HG03095 (cell line): ENCODE measurements at regions not wholly inside any gene's neighbourhood (a gene's known extent, or its start where the extent isn't known, plus 50 kb on each side); places are given as distances from the start of the nearest gene placed in this dataset.

Source experiments
- ATAC-seq: cut with Tn5 transposase; IDR thresholded peaks from one replicate; pipeline ENCODE4 v1.9.1; 2021; ENCODE audit warnings: moderate library complexity; ENCODE audit not compliant: unreplicated experiment

DNA sequence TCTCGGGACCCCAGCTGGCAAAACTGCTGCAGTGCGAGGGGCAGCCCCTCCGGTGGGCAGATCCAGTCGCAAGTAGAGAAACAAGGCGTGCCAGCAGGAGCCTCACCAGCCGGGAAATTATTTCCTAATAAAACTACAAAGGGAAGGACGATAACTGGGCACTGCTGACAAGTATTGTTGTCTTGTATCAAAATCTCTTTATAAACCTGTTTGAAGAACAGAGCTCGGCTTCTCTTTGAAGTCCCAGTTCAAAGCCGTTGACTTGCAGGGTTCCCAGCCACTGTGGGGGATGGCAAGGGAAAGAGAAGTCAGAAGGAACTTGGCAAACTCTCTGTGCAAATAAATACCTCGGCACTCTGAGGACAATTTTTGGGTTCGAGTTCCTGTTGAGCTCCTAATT lies 504.5 kb downstream of the CD83 start:
- ATAC-seq: no peak

DNA sequence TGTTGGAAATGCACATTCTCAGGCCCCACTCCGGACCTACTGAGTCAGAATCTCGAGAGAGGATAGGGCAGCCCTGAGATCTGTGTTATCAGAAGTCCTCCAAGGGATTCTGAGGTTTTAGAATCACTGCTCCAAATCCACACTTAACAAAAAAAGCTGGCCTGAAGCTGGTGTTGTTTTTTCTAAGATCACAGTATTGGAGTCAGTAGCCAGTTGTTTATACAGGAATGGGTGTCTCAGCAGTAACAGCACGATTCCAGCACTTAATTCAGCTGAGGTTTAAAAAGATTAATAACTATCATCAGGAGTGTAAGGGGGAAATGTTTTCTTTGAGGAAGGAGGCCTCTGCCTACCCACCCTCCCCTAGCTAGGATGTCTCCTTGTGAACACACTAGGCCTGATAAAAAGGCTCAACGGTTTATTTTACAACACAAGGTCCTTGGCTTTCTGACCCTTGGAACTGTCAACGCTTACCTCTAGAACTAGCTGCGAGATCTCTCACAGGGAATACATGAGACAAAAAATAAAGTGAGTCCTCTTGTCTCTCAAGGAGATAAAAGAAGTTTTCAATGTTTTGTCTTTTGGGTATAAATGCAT lies 505.4 kb downstream of the CD83 start:
- no peak for ATAC-seq

DNA sequence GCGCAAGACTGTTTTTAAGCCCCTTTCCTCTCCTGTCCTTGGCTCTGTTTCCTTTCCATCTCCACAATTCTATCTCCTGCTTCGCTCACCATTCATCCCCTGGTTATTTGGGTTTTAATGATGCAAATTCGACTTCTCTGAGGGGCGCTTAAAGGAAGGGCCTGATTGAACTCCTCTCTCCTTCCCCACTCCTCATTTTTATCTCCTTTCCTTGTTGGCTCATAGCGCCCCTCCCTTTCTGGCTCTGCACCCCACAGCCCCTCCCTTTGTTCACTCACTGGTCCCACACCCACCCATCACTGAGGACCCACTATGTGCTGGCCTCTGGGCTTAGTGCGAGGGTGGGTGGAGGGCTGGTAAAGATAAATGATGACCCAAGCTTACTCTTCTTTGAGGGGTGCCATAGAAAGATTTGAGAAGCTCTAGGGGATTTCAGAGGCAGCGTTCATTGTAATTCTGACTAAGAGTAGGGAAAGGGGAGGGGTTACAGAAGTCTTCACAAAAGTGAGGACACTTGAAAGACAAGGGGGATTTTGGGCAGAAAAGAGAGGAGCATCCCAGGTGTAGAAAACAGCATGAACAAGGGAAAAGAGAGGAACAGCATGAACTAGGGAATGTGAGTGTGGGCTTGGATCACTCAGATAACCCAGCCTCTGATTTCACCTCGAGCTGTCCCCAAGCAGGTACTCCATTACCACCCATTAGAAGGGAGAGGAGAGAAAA lies 507.8 kb downstream of the CD83 start:
- ATAC-seq: no peak

DNA sequence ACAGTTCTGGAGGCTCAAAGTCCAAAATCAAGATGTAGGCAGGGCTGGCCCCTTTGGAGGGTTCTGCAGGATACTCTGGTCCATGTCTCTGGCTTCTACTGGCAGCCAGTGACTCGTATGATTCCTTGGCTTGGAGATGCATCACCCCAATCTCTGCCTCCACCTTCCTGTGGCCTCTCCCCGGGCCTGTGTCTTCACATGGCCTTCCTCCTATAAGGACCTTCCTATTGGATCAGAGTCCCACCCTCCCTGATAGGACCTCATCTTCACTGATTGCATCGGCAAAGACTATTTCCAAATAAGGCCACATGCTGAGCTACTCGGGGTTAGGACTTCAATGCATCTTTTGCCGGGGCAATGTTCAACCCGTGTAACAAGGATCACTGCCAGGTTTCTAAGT lies 509.0 kb downstream of the CD83 start:
- no peak for ATAC-seq

DNA sequence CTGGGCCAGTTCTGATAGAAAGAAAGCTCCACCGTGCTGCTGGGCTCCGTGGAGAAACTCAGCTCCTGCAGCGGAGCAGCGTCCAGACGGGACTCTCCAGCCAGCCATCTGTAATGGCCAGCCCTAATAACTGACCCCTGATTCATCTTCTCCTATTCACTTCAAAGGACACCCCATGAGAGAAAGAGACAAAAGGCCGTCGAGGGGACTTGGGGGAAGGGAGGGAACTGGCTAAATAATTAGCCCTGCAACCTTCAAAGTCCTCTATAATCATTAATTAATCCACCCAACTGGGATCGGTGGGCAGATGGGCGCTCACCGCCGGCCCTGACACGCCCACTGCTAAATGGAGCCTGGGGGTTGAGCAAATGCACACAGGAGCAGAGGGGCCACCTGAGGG lies 512.4 kb downstream of the CD83 start:
- no peak for ATAC-seq

DNA sequence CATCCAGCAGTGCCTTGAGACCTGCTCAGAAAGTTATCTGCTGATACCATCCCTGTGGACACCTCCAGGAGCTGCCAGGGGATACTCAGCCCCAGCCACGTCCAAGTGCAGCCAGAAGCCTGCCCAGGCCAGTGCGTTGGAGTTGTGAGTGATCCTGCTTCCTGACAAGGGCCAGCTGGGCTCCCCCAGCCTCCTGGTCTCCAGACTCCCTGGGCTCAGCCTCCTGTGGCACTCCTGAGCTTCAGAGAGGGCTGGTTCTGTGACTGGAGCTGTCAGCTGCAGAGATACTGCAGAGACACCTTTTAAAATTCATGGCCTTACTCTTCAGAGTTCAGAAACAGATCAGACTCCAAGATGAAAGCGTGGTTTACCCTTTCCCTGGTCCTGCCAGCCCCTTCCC lies 515.9 kb downstream of the CD83 start:
- ATAC-seq: no peak

DNA sequence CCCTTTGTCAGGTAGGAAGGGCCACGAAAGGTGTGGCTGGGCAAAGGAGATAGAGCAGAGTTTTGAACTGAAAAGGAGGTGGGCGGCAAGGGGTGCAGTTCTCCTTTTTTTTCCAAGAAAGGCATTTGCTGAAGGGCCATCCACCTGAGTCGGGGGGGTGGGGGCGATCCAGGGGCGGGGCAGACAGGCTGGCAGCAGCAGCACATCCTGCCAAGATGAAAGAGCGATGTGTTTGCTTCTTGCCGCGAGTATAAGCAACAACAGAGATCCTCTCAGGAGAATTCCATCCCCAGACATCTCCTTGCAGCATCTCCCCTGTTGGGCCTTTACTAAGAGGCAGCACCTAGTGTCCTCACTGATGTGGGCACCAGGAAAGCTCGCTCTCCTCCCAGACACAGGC lies 516.5 kb downstream of the CD83 start:
- no peak for ATAC-seq

DNA sequence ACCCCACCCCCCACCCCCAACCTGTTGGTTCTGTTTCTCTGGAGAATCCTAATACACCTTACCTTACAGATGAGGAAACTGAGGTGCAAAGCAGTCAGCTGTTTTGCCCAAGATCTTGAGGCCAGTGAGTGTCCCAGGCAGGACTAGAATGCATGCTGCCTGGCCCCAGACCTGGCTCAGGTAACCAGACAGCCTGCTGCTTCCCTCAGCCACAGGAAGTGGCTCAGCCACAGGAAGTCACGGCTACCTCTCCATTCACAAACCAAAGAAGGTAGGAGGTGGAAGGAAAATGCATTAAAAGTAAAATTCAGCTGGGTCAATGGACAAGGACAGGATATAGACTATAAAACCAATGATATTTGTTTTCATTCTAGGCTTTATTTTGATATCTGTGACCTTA lies 517.6 kb downstream of the CD83 start:
- ATAC-seq: no peak

DNA sequence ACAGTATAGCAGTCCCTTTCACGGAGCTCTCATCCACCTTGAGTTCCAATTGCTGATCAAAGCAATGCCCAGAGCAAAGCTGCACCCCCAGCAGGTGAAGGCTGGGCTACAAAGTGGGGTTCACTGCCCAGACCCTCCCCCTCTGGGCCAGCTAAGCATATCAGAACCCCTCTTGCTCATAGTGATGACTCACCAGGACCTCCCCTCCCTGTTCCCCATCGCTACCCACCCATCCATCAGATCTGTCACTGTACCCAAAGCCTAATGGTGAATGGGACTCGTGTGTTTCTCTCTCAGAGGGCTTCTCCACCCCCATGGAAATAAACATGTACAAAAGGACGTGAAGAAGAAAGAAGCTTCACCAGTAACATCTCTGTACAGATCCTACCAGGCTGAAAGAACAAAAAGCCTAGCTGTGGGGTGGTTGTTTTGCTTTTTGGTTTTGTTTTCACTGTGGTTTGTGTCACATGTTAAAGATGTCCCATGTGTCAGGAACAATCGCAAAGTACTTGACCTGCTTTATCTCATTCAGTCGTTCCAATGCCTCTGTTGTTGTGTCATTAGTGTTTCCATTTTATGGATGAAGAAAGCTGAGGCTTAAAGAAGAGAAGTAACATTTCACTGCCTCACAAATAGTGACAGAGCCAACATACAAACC lies 518.5 kb downstream of the CD83 start:
- ATAC-seq: no peak

DNA sequence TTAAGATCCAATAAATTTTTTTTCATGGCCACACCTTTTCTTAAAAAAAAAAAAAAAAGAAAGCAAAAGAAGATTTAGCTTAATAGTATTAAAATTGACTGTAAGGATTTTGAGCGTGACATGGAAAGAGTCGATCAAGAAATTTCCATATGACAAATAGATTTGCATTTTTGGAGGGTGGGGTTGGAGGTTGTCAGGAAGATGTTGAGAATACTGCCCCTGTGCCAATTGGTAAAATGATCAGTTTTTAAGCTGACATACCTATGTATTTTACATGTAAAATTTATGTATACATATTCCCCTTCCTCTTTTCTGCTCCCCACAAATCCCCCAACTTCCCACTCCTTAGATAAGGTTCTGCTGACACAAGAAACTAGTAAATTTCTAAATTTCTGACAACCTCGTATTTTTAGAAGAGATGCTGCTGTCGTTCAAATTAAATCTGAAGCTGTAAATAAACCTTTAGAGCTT lies 520.9 kb downstream of the CD83 start:
- ATAC-seq: no peak

DNA sequence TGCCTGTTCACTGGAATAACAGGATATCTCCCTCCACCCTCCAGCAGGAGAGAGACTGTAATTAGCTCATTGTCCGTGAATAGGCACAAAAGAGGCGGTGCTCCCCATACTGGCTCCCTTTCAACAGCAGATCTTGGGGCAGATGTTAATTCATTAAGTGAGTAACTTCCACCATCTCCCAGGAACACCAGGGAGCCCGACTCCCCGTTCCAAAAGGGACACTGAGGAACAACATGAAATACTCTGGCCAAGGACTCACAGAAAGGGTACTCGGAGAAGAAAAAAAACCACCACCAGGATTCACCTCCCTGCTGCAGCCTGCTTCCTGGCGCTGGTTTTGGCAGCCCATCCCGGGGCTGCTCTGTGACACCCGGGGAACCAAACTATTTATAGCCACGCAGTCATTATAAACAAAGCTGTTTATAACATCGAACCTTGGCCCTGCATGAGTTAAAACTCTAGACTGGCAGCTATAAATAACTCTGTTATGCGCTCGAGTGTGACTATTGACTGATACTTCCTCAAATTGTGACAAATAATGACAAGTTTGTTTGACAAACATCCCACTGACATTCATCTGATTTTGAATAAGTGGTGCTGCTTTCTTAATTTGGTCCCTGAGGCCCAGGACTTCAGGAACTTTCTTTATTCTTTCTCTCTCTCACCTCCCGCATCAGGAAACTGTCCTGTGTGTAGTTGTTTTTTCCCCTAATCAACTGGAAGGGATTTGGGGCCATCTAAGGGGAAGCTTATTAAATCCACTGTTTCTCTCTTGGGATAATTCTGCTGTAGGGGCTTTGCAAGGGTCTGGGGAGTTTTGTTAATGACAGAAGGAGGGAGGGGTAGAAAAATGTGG lies 521.6 kb downstream of the CD83 start:
- ATAC-seq: no peak

DNA sequence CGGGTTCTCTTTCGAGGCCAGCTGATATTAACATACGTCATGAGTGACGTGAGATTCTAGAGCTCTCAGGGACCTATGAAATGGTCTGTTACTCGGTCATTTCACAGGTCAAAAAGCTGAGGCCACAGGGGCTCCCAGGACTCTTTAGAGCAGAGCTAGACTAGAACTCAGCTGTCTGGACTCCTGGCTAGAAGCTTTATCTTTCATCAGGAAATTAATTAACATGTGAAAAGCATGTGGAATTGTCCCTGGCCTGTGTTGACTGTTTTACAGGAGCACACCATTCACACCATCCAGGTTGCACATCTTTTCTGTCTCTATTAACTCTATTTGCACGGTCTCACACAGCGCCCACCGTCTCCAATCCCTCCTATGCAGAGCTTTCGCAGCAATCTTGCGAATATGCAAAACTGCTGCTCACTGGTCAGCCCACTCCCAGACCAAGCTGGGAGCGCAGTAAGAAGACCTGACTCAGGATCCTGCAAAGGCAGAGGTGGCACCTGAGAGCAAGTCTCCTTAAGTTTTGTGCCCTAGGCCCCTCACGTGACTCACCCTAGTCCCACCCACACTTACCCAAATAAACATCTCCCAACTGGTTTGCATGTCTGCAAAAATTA lies 522.5 kb downstream of the CD83 start:
- no peak for ATAC-seq

DNA sequence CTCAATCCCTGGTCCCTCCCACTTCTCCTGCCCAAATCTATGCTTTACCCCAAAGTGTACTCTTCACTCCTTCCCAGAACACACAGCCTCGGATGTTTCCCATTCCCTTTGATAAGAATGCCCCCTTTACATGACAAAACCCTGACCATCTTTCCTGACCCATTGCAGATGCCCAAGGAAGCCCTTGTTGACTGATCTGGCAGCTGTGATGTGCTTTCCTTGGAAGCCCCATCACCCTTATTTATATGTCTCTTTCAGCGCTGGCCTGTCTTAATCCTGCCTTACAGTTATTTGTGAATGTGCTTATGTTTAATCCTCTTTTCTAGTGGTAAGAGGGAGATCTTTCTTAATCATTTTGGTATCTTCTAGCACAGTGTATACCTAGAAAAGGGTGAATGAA lies 523.1 kb downstream of the CD83 start:
- no peak for ATAC-seq

DNA sequence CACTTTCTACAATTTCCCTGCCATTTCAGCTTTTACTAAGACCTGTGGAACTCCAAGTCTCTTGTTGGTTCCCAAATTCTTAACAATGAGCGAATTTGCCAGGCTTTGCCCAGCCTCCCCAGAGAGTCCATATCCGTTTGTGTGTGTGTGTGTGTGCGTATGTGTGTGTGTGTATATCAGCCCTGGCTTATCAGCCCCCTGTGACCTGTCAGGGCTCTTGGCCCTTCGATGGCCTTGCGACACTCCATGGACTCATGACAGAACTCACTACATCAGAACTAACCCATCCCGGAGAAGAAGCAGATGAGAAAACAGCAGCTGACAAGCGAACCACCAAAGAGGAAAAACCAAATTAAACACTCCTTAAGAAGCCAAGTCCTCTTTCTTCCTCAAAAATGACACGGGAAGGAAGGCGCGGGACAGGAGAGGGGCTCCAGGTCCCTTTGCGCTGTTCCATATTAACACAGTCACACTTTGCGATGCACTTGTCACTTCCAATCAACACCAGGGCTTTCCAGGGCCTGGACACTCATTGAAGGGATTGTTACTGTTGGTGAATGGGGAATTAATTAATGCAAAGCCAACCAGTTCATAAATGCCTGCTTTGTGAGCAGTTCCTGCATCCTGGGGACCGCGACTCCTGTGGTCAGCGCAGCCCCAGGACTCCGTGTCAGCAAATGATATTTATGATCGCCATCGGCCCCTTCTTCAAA lies 524.0 kb downstream of the CD83 start:
- no peak for ATAC-seq

DNA sequence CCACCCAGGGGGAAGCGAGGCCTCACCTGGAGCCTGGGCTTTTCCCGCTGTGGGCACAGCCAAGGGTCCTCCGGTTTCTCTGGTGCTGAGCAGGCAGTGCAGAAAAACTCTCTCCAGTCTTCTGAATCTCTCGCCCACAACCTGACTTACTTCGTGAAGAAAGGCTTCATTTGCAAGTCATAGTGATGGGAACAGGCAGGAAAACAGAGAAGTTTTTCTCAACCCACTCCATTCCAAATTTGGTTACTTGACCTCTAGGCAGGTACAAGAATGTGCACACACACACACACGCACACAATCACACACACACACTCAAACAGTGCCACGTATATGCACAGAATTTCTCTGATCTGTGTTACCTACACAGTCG lies 524.5 kb downstream of the CD83 start:
- ATAC-seq: no peak

DNA sequence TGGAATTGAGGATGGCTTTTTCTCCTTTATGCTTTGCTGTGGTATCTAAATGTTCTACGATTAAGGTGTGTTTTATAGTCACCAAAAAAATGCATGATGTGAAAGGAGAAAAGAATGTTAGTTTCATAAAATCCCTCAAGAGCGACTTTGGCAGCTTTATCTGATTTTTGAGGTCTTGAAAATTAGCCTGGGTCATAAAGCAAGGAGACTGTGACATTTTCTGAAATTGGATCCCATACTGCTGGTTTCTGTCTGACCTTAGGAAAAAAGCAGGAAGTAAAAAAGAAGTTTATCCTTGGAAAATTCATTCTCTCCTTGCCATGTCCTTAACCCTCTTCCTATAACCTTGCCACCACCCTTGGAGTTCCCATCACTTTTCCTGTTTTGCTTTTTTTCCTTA lies 525.3 kb downstream of the CD83 start:
- no peak for ATAC-seq

DNA sequence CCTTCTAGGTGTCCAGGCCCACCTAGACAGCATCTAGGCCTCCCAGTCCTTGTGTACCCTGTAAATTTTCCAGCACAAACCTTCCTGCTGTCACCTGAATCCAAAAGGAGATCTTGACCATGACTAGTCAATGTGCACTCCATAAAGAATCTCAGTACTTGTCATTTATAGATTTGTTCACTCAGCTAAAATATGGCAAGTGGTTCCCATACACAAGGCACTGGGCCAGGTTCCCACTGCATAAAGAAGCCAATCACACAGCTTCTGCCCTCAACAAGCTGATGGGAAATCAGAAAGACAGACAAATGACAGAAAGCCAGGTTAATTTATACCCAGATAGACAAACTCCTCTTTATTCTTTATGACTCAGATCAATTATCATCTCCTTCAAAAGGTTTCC lies 526.8 kb downstream of the CD83 start:
- no peak for ATAC-seq

DNA sequence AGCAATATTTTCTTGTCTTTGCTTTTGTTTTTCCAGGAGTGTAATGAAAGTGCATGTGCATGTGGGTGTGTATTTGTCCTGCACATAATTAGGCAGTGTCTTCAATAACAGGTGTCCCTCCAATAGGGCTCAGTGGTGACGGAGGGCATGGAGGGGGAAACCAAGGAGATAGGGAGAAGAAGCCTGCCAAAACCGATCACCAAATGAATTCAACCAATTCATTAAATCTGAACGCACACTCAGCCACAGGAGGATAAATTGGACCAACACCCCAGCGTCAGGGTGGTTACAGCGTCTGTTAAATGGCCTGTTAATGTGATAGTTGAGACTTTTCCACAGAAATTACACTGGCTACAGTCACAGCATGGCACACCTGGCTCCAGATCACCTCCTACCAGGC lies 527.6 kb downstream of the CD83 start:
- no peak for ATAC-seq

DNA sequence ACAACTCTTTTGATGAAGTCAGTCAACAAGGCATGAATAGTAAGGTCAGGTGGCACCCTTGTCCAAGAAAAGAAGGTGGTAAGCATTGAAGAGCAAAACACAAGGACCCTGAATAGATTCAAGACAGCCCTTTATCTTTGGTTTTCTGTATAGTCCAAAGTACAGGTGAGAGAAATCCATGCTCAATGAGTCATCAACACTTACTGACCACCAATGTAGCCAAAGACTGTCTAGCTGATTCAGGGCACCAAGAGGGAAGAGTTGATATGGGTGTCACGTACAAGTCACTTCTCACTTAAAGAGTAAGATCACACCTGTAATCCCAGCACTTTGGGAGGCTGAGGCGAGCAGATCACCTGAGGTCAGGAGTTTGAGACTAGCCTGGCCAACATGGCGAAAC lies 528.3 kb downstream of the CD83 start:
- ATAC-seq: no peak

DNA sequence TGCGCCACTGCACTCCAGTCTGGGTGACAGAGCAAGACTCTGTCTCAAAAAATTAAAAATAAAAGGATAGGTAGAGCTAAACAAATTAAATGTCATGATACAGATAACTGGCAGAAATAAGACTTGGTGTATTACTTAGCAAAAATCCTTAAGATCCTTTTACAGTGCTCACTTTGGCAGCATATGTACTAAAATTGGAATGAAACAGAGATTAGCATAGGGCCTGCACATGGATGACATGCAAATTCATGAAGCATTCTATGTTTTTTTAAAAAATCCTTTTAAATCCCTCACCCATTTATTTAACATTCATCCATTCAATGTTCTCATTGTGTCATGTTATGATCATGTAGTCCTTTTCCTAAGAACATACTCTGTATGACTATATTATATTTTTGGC lies 528.8 kb downstream of the CD83 start:
- ATAC-seq: no peak

DNA sequence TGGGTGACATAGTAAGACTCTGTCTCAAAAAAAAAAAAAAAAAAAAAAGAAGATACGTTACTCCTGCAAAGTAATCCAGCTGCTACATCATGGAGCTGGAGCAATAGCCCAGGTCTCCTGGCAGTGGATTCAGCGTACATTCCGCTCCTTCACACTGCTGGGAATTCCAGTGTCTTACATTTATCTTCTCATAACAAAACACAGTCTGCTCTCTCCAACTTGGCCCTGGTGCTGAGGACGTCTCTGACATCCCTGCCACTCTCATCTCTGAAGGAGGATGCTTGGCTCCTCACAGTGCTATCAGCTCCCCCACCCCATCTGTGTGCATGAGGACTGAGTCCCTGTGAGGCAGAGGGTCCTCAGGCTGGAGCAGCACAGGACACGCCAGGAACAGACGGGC lies 529.8 kb downstream of the CD83 start:
- ATAC-seq: no peak
